ENCODE measurements at regions not wholly inside any gene's neighbourhood (a gene's known extent, or its start where the extent isn't known, plus 50 kb on each side); places are given as distances from the start of the nearest gene placed in this dataset.

DNA sequence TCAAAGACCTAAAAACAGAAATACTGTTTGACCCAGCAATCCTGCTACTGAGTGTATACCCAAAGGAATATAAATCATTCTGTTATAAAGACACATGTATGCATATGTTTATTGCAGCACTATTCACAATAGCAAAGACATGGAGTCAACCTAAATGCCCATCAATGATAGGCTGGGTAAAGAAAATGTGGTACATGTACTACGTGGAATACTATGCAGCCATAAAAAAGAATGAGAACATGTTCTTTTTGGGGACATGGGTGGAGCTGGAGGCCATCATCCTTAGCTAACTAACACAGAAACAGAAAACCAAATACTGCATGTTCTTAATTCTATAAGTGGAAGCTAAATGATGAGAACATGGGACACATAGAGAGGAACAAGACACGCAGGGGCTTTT is 155.2 kb upstream of the KCNJ16 start:
- 97% methylated on average over 2 of the region's 2 CpGs for WGBS
- ATAC-seq (no peak), DNase-seq (no peak)
- Histone ChIP-seq H3K4me1 (ENCODE audit: control insufficient read depth, insufficient read depth, low read length) (no peaks in the 10 kb centered on the region), H3K9me3 (ENCODE audit: control insufficient read depth, low read length) (no peaks in the 10 kb centered on the region), H3K4me3 (ENCODE audit: low read length) (no peak overlapping the region), H3K27ac (ENCODE audit: low read length) (no peak overlapping the region), H3K27me3 (ENCODE audit: control insufficient read depth, insufficient read depth) (no peaks in the 10 kb centered on the region)
- intact Hi-C loops (cut with DNase I) = no loop called here

DNA sequence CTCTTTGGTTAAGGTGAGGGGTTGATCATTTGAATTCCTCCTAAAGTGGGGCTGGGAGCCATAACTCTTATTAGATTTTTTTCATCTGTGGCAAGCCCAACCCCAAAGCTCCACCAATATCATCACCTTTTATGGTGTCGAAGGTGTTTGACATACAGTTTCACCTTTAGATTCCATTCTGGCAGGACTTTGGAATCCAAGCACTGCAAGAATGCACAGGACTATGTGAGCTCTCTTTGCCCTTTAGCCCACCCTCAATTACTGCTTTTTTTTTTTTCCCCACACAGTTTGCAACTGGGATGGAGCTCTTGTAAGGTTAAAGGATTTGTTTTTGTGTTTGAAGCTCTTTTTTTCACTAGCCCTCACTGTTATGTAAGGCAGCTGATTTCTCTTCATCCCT is 154.0 kb upstream of the KCNJ16 start:
- no peak for ATAC-seq
- 71% methylated on average over 1 of the region's 1 CpG for WGBS
- no peaks in the 10 kb centered on the region for H3K27me3 ChIP-seq (ENCODE audit: control insufficient read depth, insufficient read depth)

DNA sequence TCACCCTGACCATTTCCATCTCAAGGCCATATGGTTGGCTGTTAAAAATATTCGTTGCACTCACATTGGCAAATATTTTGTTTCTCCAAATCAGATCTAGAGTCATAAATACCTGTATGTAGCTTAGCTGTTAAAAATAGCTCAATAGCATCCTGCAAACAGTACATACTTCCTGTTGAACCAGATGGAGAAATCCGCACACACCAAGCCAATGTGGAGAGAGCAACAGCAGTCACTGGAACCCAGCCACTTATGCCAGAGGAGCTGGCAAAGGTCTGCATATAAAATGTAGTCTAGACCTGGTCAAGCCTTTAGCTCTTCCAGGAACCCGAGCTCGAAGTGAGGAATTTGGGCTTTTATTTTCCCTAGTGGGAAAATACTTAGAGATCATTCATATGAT is 146.4 kb upstream of the KCNJ16 start:
- H3K9me3 ChIP-seq (ENCODE audit: control insufficient read depth, low read length) = no peaks in the 10 kb centered on the region
- DNase-seq (no peak), ATAC-seq (no peak)
- H3K27me3 ChIP-seq (ENCODE audit: control insufficient read depth, insufficient read depth) = no peaks in the 10 kb centered on the region
- H3K4me3 ChIP-seq (ENCODE audit: low read length) = no peak overlapping the region
- H3K27ac ChIP-seq (ENCODE audit: low read length) = no peak overlapping the region
- 65% methylated on average over 4 of the region's 4 CpGs for WGBS
- no peaks in the 10 kb centered on the region for H3K4me1 ChIP-seq (ENCODE audit: control insufficient read depth, insufficient read depth, low read length)
- intact Hi-C loops (cut with DNase I) = no loop called here

More for the DNA sequence above, 154.0 kb upstream of the KCNJ16 start:
- Histone ChIP-seq H3K4me3 (ENCODE audit: low read length) (no peak overlapping the region), H3K9me3 (ENCODE audit: control insufficient read depth, low read length) (no peaks in the 10 kb centered on the region), H3K4me1 (ENCODE audit: control insufficient read depth, insufficient read depth, low read length) (no peaks in the 10 kb centered on the region), H3K27ac (ENCODE audit: low read length) (no peak overlapping the region)
- intact Hi-C loops (cut with DNase I) = no loop called here
- no peak for DNase-seq

DNA sequence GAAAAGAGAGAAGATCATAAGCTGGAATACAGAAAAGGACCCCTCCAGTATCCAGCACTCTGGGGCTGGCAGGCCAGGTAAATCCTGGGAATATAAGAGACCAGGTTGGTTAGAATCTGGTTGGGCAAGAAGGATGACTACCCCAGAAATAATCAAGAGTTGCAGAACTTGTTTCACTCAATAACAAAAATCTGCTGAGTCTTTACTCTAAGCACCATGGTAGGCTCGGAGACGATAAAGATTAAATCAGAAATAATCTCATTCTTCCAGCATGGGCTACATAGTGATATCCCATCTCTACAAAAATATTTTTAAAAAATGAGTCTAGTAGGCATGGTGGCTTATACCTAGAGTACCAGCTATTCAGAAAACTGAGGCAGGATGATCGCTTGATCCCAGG is 138.0 kb upstream of the KCNJ16 start:
- no peak overlapping the region for H3K27ac ChIP-seq (ENCODE audit: low read length)
- ATAC-seq = no peak
- no peak for DNase-seq
- no peaks in the 10 kb centered on the region for H3K27me3 ChIP-seq (ENCODE audit: control insufficient read depth, insufficient read depth)
- WGBS = 96% methylated on average over 3 of the region's 3 CpGs
- H3K4me3 ChIP-seq (ENCODE audit: low read length) = no peak overlapping the region
- no peaks in the 10 kb centered on the region for H3K4me1 ChIP-seq (ENCODE audit: control insufficient read depth, insufficient read depth, low read length)
- intact Hi-C loops (cut with DNase I) = no loop called here
- H3K9me3 ChIP-seq (ENCODE audit: control insufficient read depth, low read length) = no peaks in the 10 kb centered on the region

DNA sequence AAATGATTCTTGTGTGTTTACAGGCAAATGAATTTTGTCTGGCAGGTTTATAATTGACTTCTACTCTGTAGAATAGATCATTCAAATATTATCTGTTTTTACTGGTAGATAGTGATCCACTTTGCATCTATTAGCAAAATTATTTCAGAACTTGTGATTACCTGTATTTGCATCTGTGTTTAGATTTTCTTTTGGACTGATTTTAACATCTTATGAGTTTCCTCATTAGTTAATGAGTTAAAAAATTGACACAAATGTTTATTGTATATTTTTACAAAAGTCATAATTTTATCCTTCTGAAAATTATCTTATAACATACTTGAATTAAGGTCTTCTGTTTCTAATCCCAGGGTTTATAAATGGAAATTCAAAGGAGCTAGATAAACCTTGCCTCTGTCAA is 132.0 kb upstream of the KCNJ16 start:
- Histone ChIP-seq H3K27ac (ENCODE audit: low read length) (no peak overlapping the region), H3K4me3 (ENCODE audit: low read length) (no peak overlapping the region), H3K9me3 (ENCODE audit: control insufficient read depth, low read length) (no peaks in the 10 kb centered on the region), H3K27me3 (ENCODE audit: control insufficient read depth, insufficient read depth) (no peaks in the 10 kb centered on the region), H3K4me1 (ENCODE audit: control insufficient read depth, insufficient read depth, low read length) (peaks cover 2% of the 10 kb centered on the region)
- ATAC-seq (no peak), DNase-seq (no peak)
- intact Hi-C loops (cut with DNase I) = no loop called here

DNA sequence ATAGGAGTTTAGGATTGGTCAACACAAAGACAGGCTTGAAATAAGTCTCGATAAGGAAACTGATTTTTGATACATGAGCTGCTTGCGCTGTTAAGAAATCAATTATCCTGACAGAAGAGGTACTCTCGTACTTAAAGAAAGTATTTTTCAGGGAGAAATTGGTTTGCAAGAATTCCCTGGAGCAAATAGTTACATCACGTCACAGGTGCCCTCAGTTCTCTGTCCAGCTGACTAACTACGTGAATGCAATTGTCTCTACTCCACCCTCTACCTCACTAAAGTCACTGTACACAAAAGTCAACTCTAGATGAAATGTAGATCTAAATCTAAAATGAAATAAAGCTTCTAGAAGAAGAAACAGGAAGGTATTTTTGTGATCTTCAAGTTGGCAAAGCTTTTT is 130.6 kb upstream of the KCNJ16 start:
- Histone ChIP-seq H3K4me1 (ENCODE audit: control insufficient read depth, insufficient read depth, low read length) (peaks cover 2% of the 10 kb centered on the region), H3K27ac (ENCODE audit: low read length) (no peak overlapping the region), H3K4me3 (ENCODE audit: low read length) (no peak overlapping the region), H3K27me3 (ENCODE audit: control insufficient read depth, insufficient read depth) (no peaks in the 10 kb centered on the region), H3K9me3 (ENCODE audit: control insufficient read depth, low read length) (no peaks in the 10 kb centered on the region)
- intact Hi-C loops (cut with DNase I) = no loop called here
- DNase-seq = no peak
- WGBS = 96% methylated on average over 5 of the region's 5 CpGs
- ATAC-seq = no peak

DNA sequence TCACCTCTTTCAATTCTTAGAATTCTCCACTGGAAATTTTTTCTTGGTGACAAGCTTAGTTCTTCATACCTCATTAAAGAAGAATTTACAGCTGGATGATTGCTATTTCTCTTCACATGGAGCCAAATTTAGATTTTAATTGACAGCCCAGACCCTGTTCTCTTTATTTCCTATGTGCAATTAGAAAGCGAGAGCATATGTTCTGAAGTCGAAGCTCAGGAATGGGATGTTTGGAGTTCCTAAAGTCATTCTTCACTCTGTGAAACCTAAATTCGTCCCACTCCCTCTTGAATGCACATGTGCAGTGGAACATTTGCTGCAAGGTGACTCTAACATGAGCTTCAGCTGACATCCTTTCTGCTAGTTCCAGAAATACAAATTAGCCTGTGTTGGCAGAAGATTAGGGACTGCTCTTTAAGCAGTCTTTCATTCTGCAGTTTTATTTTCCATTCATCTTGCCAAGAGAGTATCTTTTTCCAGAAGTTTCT is 129.3 kb upstream of the KCNJ16 start:
- no peaks in the 10 kb centered on the region for H3K9me3 ChIP-seq (ENCODE audit: control insufficient read depth, low read length)
- ATAC-seq (peak in 1 of 2 donors; percentile 42), DNase-seq (no peak)
- intact Hi-C loops (cut with DNase I) = no loop called here
- WGBS = 33% methylated on average over 3 of the region's 3 CpGs
- no peak overlapping the region for H3K27ac ChIP-seq (ENCODE audit: low read length)
- H3K4me1 ChIP-seq (ENCODE audit: control insufficient read depth, insufficient read depth, low read length) = peaks cover 2% of the 10 kb centered on the region
- H3K27me3 ChIP-seq (ENCODE audit: control insufficient read depth, insufficient read depth) = no peaks in the 10 kb centered on the region
- H3K4me3 ChIP-seq (ENCODE audit: low read length) = no peak overlapping the region

DNA sequence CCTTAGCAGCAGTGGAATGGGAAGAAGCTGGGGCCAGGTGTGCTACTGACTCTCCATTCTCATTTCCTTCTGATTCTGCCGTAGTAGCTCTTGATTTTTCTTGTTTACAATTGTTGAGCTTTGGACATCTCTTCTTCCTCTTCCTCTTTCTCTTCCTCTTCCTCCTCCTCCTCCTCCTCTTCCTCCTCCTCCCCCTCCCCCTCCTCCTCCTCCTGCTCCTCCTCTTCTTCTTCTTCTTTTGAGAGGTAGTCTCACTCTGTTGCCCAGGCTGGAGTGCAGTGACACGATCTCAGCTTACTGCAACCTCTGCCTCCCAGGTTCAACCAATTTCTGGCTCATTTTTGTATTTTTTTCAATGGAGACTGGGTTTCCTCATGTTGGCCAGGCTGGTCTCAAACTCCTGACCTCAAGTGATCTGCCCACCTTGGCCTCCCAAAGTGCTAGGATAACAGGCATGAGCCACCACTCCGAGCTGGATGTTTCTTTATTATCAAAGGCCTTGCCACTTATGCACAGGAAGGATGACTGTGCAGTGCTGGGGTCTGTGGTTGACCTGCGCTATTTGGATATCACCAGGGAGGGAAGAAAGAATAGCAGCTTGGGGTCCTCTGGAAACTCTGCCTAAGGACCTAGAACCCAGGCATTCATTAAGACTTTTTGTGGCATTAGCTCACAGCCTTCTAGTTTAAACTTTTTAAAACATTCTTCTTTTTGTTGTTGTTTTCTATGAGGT is 127.8 kb upstream of the KCNJ16 start:
- H3K9me3 ChIP-seq (ENCODE audit: control insufficient read depth, low read length) = no peaks in the 10 kb centered on the region
- 73% methylated on average over 4 of the region's 4 CpGs for WGBS
- ATAC-seq (no peak), DNase-seq (no peak)
- intact Hi-C loops (cut with DNase I) = no loop called here
- H3K4me1 ChIP-seq (ENCODE audit: control insufficient read depth, insufficient read depth, low read length) = peaks cover 2% of the 10 kb centered on the region
- H3K4me3 ChIP-seq (ENCODE audit: low read length) = no peak overlapping the region
- no peaks in the 10 kb centered on the region for H3K27me3 ChIP-seq (ENCODE audit: control insufficient read depth, insufficient read depth)
- no peak overlapping the region for H3K27ac ChIP-seq (ENCODE audit: low read length)

DNA sequence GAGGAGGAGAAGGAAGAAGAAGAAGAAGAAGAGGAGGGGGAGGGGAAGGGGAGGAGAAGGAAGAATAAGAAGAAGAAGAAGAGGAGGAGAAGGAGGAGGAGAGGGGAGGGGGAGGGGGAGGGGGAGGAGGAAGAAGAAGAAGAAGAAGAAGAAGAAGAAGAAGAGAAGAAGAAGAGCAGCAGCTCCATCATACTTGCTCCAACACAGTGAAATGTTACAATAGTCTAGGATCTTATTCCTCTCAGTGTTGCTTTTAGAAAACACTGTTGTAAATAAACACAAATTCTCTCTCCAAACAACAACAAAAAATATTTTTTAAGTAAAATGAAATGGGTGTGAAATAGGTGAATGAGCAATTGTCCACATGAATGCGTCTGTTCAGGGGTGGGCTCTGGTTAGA is 126.6 kb upstream of the KCNJ16 start:
- no peak overlapping the region for H3K4me3 ChIP-seq (ENCODE audit: low read length)
- intact Hi-C loops (cut with DNase I) = no loop called here
- no peaks in the 10 kb centered on the region for H3K27me3 ChIP-seq (ENCODE audit: control insufficient read depth, insufficient read depth)
- 97% methylated on average over 1 of the region's 1 CpG for WGBS
- peaks cover 2% of the 10 kb centered on the region for H3K4me1 ChIP-seq (ENCODE audit: control insufficient read depth, insufficient read depth, low read length)
- H3K9me3 ChIP-seq (ENCODE audit: control insufficient read depth, low read length) = no peaks in the 10 kb centered on the region
- no peak for DNase-seq
- H3K27ac ChIP-seq (ENCODE audit: low read length) = no peak overlapping the region
- no peak for ATAC-seq

DNA sequence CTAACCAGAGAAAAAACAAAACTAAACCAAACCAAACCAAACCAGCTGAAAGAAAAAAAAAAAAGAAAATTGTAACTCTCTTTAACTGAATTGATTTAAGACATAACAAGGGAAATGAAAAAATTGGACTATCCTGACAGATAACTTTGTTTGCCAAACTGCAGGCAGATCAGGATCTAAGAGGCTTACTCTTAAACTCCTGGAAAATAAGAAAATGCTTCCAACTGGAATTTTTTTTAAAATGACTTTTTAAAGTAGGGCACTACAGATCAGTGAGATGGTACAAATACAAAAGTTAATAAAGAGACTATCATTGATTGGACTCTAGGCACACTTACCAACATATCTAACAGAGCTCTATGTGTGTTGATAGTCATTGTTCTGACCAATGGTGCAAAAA is 125.5 kb upstream of the KCNJ16 start:
- Histone ChIP-seq H3K27ac (ENCODE audit: low read length) (no peak overlapping the region), H3K4me1 (ENCODE audit: control insufficient read depth, insufficient read depth, low read length) (peaks cover 2% of the 10 kb centered on the region), H3K27me3 (ENCODE audit: control insufficient read depth, insufficient read depth) (no peaks in the 10 kb centered on the region), H3K9me3 (ENCODE audit: control insufficient read depth, low read length) (no peaks in the 10 kb centered on the region), H3K4me3 (ENCODE audit: low read length) (no peak overlapping the region)
- intact Hi-C loops (cut with DNase I) = no loop called here
- DNase-seq = no peak
- ATAC-seq = no peak

DNA sequence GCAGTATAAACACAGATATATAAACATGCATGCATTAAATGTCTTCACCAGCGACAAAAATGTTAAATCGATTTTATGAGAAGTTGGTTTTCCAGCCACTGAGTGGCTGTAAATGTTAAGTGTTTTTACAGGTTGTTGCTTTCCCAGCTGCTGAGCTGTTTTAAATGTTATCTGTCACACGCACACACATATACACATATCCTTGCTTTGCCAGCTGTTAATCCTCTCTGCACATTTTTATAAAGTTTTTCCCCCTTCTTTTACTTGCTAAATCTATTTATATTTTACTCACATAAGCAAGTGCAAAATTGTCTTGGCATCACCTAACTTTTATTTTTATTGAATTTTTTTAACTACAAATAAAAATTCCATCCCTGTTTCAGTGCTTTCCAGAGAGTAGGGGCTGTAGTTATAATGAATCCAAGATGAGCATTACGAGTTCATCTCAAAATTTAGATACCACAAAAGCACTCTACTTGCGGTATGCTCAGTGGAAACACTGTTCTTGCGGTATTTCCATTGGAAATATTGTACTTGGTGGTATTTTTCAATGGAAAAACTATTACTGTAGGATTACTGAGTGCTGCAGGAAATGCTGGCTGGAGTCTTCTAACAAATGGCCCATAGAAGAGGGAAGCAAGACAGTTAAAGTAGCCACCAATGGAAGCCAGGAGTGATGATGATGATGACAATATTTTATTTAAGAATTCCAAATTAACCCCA is 124.9 kb upstream of the KCNJ16 start:
- intact Hi-C loops (cut with DNase I) = no loop called here
- H3K9me3 ChIP-seq (ENCODE audit: control insufficient read depth, low read length) = no peaks in the 10 kb centered on the region
- DNase-seq (no peak), ATAC-seq (no peak)
- H3K27ac ChIP-seq (ENCODE audit: low read length) = no peak overlapping the region
- 62% methylated on average over 6 of the region's 6 CpGs for WGBS
- no peaks in the 10 kb centered on the region for H3K27me3 ChIP-seq (ENCODE audit: control insufficient read depth, insufficient read depth)
- H3K4me1 ChIP-seq (ENCODE audit: control insufficient read depth, insufficient read depth, low read length) = peaks cover 2% of the 10 kb centered on the region
- H3K4me3 ChIP-seq (ENCODE audit: low read length) = no peak overlapping the region
